ENCODE measurements at regions not wholly inside any gene's neighbourhood (a gene's known extent, or its start where the extent isn't known, plus 50 kb on each side); places are given as distances from the start of the nearest gene placed in this dataset.

GRCh38 chr13:105070452-105070851, 1465.0 kb downstream of the EFNB2 start:
- DNase-seq: no peak

GRCh38 chr13:105069106-105069505, 1466.4 kb downstream of the EFNB2 start:
- no peak for DNase-seq

GRCh38 chr13:105063676-105064075, 1471.8 kb downstream of the EFNB2 start:
- no peak for DNase-seq

GRCh38 chr13:105059786-105060185, 1475.7 kb downstream of the EFNB2 start:
- no peak for DNase-seq

GRCh38 chr13:105058517-105058916, 1476.9 kb downstream of the EFNB2 start:
- DNase-seq: no peak

- DNase-seq: no peak
Measured at GRCh38 chr13:105052711-105053110, 1482.8 kb downstream of the EFNB2 start.

GRCh38 chr13:105050686-105051085, 1484.8 kb downstream of the EFNB2 start:
- DNase-seq: no peak

GRCh38 chr13:105048677-105049076, 1486.8 kb downstream of the EFNB2 start:
- DNase-seq: no peak

- no peak for DNase-seq
Measured at GRCh38 chr13:105047676-105048295, 1487.7 kb downstream of the EFNB2 start.

GRCh38 chr13:105037110-105037509, 1498.4 kb downstream of the EFNB2 start:
- DNase-seq: no peak

GRCh38 chr13:105035092-105035491, 1500.4 kb downstream of the EFNB2 start:
- DNase-seq: peak; percentile 27

GRCh38 chr13:105033999-105034398, 1501.5 kb downstream of the EFNB2 start:
- no peak for DNase-seq

- DNase-seq: no peak
Measured at GRCh38 chr13:105031306-105031705, 1504.2 kb downstream of the EFNB2 start.

- no peak for DNase-seq
Measured at GRCh38 chr13:105030851-105031250, 1504.6 kb downstream of the EFNB2 start.

- DNase-seq: no peak
Measured at GRCh38 chr13:105019073-105019472, 1516.4 kb downstream of the EFNB2 start.

- no peak for DNase-seq
Measured at GRCh38 chr13:105016266-105016665, 1519.2 kb downstream of the EFNB2 start.

GRCh38 chr13:105008604-105009003, 1526.9 kb downstream of the EFNB2 start:
- no peak for DNase-seq

GRCh38 chr13:105007166-105007808, 1528.2 kb downstream of the EFNB2 start:
- no peak for DNase-seq

- DNase-seq: no peak
Measured at GRCh38 chr13:104996022-104996421, 1539.4 kb downstream of the EFNB2 start.

GRCh38 chr13:104993708-104994107, 1541.8 kb downstream of the EFNB2 start:
- DNase-seq: no peak

GRCh38 chr13:104987621-104988020, 1547.8 kb downstream of the EFNB2 start:
- no peak for DNase-seq

- DNase-seq: no peak
Measured at GRCh38 chr13:104984296-104984818, 1551.1 kb downstream of the EFNB2 start.

- DNase-seq: no peak
Measured at GRCh38 chr13:104983601-104984000, 1551.9 kb downstream of the EFNB2 start.

- no peak for DNase-seq
Measured at GRCh38 chr13:104980586-104980985, 1554.9 kb downstream of the EFNB2 start.

Measured in SHP77 treated with DMSO at 0.1 percent for 48 hours (cell line).